GM19238 (cell line): ENCODE measurements at regions not wholly inside any gene's neighbourhood (a gene's known extent, or its start where the extent isn't known, plus 50 kb on each side); places are given as distances from the start of the nearest gene placed in this dataset.
"Not testable (repeated sequence)": the region's sequence is repeated elsewhere in the genome, so short reads cannot be mapped to it uniquely, and the experiment has no call there.

Experiments used
- DNase-seq: peaks from one replicate; pipeline ENCODE4 v3.0.0; 2011; ENCODE audit warnings: low spot score; ENCODE audit not compliant: insufficient read length

- DNase-seq = no peak
Observed at GRCh38 chr4:82247629-82248028, 126.2 kb downstream of the HNRNPD start.

- no peak for DNase-seq
Observed at GRCh38 chr4:82247171-82247570, 126.6 kb downstream of the HNRNPD start.

- DNase-seq = no peak
Observed at GRCh38 chr4:82241534-82241933, 132.3 kb downstream of the HNRNPD start.

GRCh38 chr4:82240410-82240809 lies 133.4 kb downstream of the HNRNPD start:
- no peak for DNase-seq

GRCh38 chr4:82237142-82237541 lies 136.6 kb downstream of the HNRNPD start:
- DNase-seq = not testable (repeated sequence)

- no peak for DNase-seq
Observed at GRCh38 chr4:82235346-82235745, 138.4 kb downstream of the HNRNPD start.

- no peak for DNase-seq
Observed at GRCh38 chr4:82232891-82233290, 140.9 kb downstream of the HNRNPD start.

GRCh38 chr4:82231806-82232205 lies 142.0 kb downstream of the HNRNPD start:
- DNase-seq = no peak

GRCh38 chr4:82230306-82230705 lies 143.5 kb downstream of the HNRNPD start:
- DNase-seq = no peak

GRCh38 chr4:82225030-82225429 lies 148.8 kb downstream of the HNRNPD start:
- DNase-seq = no peak

GRCh38 chr4:82223715-82224114 lies 150.1 kb downstream of the HNRNPD start:
- no peak for DNase-seq

GRCh38 chr4:82219346-82219745 lies 154.4 kb downstream of the HNRNPD start:
- DNase-seq = no peak

- no peak for DNase-seq
Observed at GRCh38 chr4:82217986-82218715, 155.6 kb downstream of the HNRNPD start.

GRCh38 chr4:82216219-82216618 lies 157.6 kb downstream of the HNRNPD start:
- DNase-seq = no peak

GRCh38 chr4:82215800-82216199 lies 158.0 kb downstream of the HNRNPD start:
- DNase-seq = no peak

GRCh38 chr4:82215039-82215438 lies 158.8 kb downstream of the HNRNPD start:
- DNase-seq = no peak

- no peak for DNase-seq
Observed at GRCh38 chr4:82213485-82214417, 160.0 kb downstream of the HNRNPD start.

GRCh38 chr4:82201805-82202641 lies 171.8 kb downstream of the HNRNPD start:
- no peak for DNase-seq

- no peak for DNase-seq
Observed at GRCh38 chr4:82201303-82201702, 172.5 kb downstream of the HNRNPD start.

- no peak for DNase-seq
Observed at GRCh38 chr4:82200046-82200445, 173.7 kb downstream of the HNRNPD start.

GRCh38 chr4:82194329-82194728 lies 179.5 kb downstream of the HNRNPD start:
- no peak for DNase-seq
